ENCODE measurements at regions not wholly inside any gene's neighbourhood (a gene's known extent, or its start where the extent isn't known, plus 50 kb on each side); places are given as distances from the start of the nearest gene placed in this dataset.
"Not testable (repeated sequence)": the region's sequence is repeated elsewhere in the genome, so short reads cannot be mapped to it uniquely, and the experiment has no call there.

DNA sequence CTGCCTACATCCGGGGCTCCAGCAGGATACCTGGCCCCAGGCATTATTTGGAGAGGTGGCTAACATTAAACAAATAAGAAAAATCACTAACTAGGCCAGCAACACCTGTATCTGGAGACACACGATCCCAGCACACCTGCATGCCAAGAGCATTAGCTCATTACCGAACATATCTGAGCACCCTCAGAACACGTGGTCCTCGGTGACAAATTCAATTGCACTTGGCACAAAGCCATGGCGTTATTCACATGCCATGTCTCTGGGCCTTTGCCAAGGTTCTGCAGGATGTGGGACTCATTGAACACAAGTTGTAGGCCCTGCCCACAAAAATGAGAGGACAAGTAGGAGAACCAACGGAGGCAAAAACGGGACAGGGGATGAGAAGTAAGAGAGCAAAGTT, 552.3 kb downstream of the TOX3 start:
- H3K27ac Mint-ChIP-seq: no peak overlapping the region
- intact Hi-C loops (cut with micrococcal nuclease): no loop called here

DNA sequence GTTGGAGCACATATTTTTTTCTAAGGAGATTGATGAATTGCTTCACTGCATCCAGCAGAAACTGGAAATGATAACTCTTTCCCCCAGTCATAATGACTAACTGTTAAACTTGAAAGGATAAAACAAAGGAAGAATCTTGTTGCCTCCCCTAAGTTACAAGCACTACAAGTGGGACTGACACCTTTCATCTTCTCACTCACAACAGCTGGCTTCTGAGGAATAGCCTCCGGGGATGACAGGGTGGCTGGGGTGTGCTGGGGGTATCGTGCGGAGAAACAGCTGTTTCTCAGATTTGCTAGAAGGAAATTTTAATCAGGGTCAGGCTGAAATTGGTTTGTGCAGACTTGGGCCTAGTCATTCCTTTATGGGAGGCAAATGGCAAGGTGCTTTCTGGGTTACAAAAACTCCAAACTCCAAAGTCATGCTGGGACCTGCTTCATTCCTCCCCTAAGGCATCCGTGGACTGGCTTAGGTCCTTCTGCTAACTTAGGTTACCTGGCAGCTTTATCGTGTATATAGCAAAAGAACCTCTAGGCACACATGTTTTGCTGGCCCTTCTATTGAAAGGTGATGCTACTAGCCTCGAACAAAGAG, 557.2 kb downstream of the TOX3 start:
- no peaks in the 10 kb centered on the region for H3K27me3 Mint-ChIP-seq
- intact Hi-C loops (cut with micrococcal nuclease): loop anchor here (10.0 kb wide), 1 partner anchor 175 kb away; no protein-coding TSS in a partner anchor
- no peaks in the 10 kb centered on the region for H3K4me1 Mint-ChIP-seq (ENCODE audit: low read depth)
- no peaks in the 10 kb centered on the region for H3K9me3 Mint-ChIP-seq
- H3K27ac Mint-ChIP-seq: no peak overlapping the region
- H3K36me3 Mint-ChIP-seq (ENCODE audit: low read depth): no peaks in the 10 kb centered on the region
- H3K4me3 Mint-ChIP-seq: no peak overlapping the region

More for the DNA sequence above, 552.3 kb downstream of the TOX3 start:
- H3K4me3 Mint-ChIP-seq: no peak overlapping the region
- H3K36me3 Mint-ChIP-seq (ENCODE audit: low read depth): no peaks in the 10 kb centered on the region
- no peaks in the 10 kb centered on the region for H3K4me1 Mint-ChIP-seq (ENCODE audit: low read depth)
- no peaks in the 10 kb centered on the region for H3K27me3 Mint-ChIP-seq
- H3K9me3 Mint-ChIP-seq: no peaks in the 10 kb centered on the region

- Mint-ChIP-seq H3K27ac (no peak overlapping the region), H3K4me3 (no peak overlapping the region), H3K9me3 (no peaks in the 10 kb centered on the region), H3K4me1 (ENCODE audit: low read depth) (no peaks in the 10 kb centered on the region), H3K36me3 (ENCODE audit: low read depth) (no peaks in the 10 kb centered on the region), H3K27me3 (no peaks in the 10 kb centered on the region)
- intact Hi-C loops (cut with micrococcal nuclease): loop anchor here (10.0 kb wide), 1 partner anchor 174 kb away; no protein-coding TSS in a partner anchor
These were observed 558.0 kb downstream of the TOX3 start for GRCh38 chr16:51988977-51989376.

DNA sequence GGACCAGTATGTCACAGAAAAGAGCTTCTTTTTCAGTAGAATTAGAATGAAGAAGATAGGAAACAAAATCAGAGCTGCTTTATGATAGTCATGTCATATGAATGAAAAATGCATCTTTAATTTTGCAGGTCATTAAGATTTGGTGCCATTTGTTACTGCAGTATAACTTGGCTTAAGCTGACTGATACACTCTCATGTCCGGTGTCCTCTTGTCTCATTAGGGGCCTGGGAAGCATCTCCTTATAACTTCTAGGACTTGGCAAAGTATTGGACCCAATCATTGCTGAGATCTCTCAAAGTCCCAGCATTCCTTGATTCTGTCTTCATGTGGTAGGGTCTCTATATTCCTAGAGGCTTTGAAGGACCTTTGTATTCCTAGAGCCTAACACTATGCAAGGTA, 559.4 kb downstream of the TOX3 start:
- H3K36me3 Mint-ChIP-seq (ENCODE audit: low read depth): no peaks in the 10 kb centered on the region
- intact Hi-C loops (cut with micrococcal nuclease): loop anchor here (10.0 kb wide), 1 partner anchor 173 kb away; no protein-coding TSS in a partner anchor
- no peaks in the 10 kb centered on the region for H3K27me3 Mint-ChIP-seq
- H3K4me1 Mint-ChIP-seq (ENCODE audit: low read depth): no peaks in the 10 kb centered on the region
- no peak overlapping the region for H3K4me3 Mint-ChIP-seq
- no peaks in the 10 kb centered on the region for H3K9me3 Mint-ChIP-seq
- H3K27ac Mint-ChIP-seq: no peak overlapping the region

DNA sequence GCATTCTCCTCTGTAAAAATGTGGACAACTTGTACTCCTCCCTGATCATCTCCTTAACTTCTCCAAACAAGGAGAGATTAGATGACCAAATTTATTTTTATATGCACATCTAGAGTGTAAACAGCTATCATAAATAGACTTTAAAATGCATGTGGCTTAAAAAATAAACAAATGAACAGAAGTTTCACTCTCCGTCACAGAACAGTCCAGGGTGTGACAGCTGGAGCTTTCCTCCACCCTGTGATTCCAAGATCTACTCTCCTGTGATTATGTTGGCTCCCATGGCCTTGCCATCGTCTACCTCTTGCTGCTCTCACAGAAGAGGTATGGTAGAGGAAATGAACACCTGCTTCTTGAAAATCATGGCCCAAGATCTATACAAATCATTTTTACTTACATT, 560.2 kb downstream of the TOX3 start:
- Mint-ChIP-seq H3K9me3 (no peaks in the 10 kb centered on the region), H3K36me3 (ENCODE audit: low read depth) (no peaks in the 10 kb centered on the region), H3K4me1 (ENCODE audit: low read depth) (no peaks in the 10 kb centered on the region), H3K4me3 (no peak overlapping the region), H3K27me3 (no peaks in the 10 kb centered on the region), H3K27ac (no peak overlapping the region)
- intact Hi-C loops (cut with micrococcal nuclease): loop anchor here (10.0 kb wide), 1 partner anchor 172 kb away; no protein-coding TSS in a partner anchor

DNA sequence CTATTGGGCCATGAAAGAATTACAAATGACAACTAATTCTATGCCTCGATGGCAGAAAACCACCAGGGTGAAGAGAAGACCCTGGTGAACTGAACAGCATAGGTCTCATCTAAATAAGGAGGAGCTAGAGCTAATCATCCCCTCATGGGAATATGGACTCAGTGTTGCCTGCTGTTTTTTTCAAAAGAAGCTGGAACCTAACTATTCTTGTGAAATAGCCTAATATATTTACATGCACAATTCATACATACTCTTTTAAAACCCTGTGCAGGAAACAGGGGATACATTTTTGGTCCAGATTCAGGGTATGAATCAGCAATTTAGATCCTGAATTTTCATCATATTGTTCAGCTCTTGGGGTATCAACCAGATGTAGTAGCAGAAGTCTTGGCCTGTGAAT, 560.6 kb downstream of the TOX3 start:
- H3K9me3 Mint-ChIP-seq: no peaks in the 10 kb centered on the region
- H3K27ac Mint-ChIP-seq: no peak overlapping the region
- no peak overlapping the region for H3K4me3 Mint-ChIP-seq
- no peaks in the 10 kb centered on the region for H3K27me3 Mint-ChIP-seq
- intact Hi-C loops (cut with micrococcal nuclease): loop anchor here (10.0 kb wide), 1 partner anchor 172 kb away; no protein-coding TSS in a partner anchor
- H3K36me3 Mint-ChIP-seq (ENCODE audit: low read depth): no peaks in the 10 kb centered on the region
- no peaks in the 10 kb centered on the region for H3K4me1 Mint-ChIP-seq (ENCODE audit: low read depth)

DNA sequence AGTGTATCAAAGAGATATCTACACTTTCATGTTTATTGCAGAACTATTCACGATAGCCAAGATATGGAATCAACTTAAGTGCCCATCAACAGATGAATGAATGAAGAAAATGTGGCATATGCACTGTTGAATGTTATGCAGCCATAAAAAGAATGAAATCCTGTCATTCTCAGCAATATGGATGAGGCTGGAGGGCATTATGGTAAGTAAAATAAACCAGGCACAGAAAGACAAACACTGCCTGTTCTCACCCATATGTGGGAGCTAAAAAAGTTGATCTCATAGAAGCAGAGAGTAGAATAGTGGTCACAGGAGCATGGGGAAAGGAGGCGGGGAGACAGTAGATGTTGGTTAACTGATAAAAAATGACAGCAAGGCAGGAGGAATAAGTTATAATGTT, 561.8 kb downstream of the TOX3 start:
- no peaks in the 10 kb centered on the region for H3K27me3 Mint-ChIP-seq
- no peak overlapping the region for H3K4me3 Mint-ChIP-seq
- no peaks in the 10 kb centered on the region for H3K9me3 Mint-ChIP-seq
- intact Hi-C loops (cut with micrococcal nuclease): loop anchor here (10.0 kb wide), 1 partner anchor 170 kb away; no protein-coding TSS in a partner anchor
- no peaks in the 10 kb centered on the region for H3K36me3 Mint-ChIP-seq (ENCODE audit: low read depth)
- H3K27ac Mint-ChIP-seq: no peak overlapping the region
- H3K4me1 Mint-ChIP-seq (ENCODE audit: low read depth): no peaks in the 10 kb centered on the region

DNA sequence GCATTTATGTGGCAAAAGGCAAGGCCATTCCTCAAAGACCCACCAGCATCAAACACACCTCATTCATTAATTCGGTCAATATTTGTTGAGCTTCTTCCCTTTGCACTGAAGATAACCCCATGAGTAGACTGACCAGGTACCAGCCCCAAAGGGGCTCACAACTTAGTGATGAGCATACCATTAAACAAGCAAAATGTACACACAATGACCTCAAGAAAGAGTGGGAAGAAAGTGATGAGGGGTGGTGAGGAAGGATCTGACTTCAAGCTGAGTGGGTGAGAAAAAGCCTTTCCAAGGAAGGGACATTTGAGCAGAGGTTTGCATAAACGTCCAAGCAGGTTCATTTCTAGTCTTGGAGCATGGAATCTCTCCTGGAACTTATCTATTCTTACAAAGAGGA, 562.5 kb downstream of the TOX3 start:
- Mint-ChIP-seq H3K4me3 (no peak overlapping the region), H3K27ac (no peak overlapping the region), H3K27me3 (no peaks in the 10 kb centered on the region), H3K4me1 (ENCODE audit: low read depth) (no peaks in the 10 kb centered on the region), H3K9me3 (no peaks in the 10 kb centered on the region), H3K36me3 (ENCODE audit: low read depth) (no peaks in the 10 kb centered on the region)
- intact Hi-C loops (cut with micrococcal nuclease): loop anchor here (10.0 kb wide), 1 partner anchor 170 kb away; no protein-coding TSS in a partner anchor

DNA sequence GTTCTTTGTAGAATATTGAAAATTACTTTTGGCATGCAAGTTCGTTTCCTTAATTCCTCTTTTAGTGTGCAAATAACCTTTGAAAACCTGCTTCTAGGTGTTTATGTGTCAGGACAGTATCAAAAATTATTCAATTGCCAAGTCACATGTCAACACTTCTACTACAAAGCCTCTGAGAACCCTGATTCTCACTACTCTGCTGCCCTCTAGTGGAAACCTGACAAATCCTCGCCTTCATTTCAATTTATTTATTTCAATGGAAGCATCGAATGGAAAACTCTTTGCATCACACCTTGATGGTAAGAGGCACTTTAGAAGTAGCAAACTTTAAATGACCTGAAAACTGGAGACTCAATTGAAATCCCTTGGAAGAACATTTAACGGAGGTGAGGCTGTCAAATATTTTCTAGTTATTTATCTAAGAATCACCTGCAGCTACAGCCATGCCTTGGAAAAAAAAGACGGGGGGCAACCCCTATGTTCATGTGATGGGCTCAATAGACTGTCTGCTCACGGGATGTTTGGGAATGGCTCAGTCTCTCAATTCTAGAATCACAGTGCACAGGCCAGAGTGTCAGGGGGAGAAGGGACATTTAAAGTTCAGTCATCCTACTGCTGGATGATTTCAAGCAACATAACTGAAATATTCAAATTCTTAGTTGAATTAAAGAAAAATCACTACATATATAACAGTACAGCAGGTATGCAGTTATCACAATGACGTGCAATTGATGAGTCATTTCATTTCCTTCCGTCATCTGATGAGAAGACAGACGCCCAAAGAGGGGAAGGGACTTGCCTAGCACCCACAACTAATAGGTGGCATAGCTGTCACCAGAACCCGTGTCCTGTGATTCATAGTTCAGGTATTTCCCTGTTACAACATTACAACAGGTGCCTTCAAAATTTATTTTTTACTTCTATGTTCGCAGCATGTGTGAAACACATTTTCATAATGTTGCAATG, 563.9 kb downstream of the TOX3 start:
- Mint-ChIP-seq H3K4me1 (ENCODE audit: low read depth) (no peaks in the 10 kb centered on the region), H3K27me3 (no peaks in the 10 kb centered on the region), H3K9me3 (no peaks in the 10 kb centered on the region), H3K4me3 (no peak overlapping the region), H3K27ac (no peak overlapping the region), H3K36me3 (ENCODE audit: low read depth) (no peaks in the 10 kb centered on the region)
- intact Hi-C loops (cut with micrococcal nuclease): loop anchor here (10.0 kb wide), 1 partner anchor 168 kb away; no protein-coding TSS in a partner anchor

- intact Hi-C loops (cut with micrococcal nuclease): loop anchor here (10.0 kb wide), 1 partner anchor 167 kb away; no protein-coding TSS in a partner anchor
- Mint-ChIP-seq H3K27ac (no peak overlapping the region), H3K9me3 (no peaks in the 10 kb centered on the region), H3K4me3 (no peak overlapping the region), H3K27me3 (no peaks in the 10 kb centered on the region), H3K36me3 (ENCODE audit: low read depth) (no peaks in the 10 kb centered on the region), H3K4me1 (ENCODE audit: low read depth) (no peaks in the 10 kb centered on the region)
These were observed 565.2 kb downstream of the TOX3 start for GRCh38 chr16:51981725-51982124.

- H3K27ac Mint-ChIP-seq; H3K4me1 Mint-ChIP-seq (ENCODE audit: low read depth); H3K36me3 Mint-ChIP-seq (ENCODE audit: low read depth); H3K4me3 Mint-ChIP-seq; intact Hi-C loops (cut with micrococcal nuclease); H3K27me3 Mint-ChIP-seq; H3K9me3 Mint-ChIP-seq: not testable (repeated sequence)
These were observed 569.4 kb downstream of the TOX3 start for GRCh38 chr16:51977506-51977905.

DNA sequence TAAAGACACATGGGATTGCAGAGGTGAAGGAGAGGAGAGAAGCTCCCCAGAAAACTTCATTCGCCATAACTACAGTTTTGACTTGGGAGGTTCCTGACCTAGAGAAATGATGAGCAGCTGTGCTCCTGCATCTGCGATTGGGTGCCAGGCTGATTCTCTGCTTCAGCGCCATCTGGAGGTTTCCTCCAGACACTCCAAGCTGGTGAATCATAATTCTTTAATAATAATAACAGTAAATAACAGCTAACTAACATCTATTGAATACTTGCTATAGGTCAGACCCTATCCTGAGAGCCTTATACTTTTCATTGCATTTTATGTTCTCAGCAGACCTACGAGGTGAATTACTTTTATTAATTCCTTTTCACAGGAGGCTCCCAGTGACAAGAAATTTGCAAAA, 575.8 kb downstream of the TOX3 start:
- Mint-ChIP-seq H3K4me1 (ENCODE audit: low read depth) (no peaks in the 10 kb centered on the region), H3K36me3 (ENCODE audit: low read depth) (no peaks in the 10 kb centered on the region), H3K4me3 (no peak overlapping the region), H3K27me3 (no peaks in the 10 kb centered on the region), H3K9me3 (no peaks in the 10 kb centered on the region), H3K27ac (no peak overlapping the region)
- intact Hi-C loops (cut with micrococcal nuclease): no loop called here

DNA sequence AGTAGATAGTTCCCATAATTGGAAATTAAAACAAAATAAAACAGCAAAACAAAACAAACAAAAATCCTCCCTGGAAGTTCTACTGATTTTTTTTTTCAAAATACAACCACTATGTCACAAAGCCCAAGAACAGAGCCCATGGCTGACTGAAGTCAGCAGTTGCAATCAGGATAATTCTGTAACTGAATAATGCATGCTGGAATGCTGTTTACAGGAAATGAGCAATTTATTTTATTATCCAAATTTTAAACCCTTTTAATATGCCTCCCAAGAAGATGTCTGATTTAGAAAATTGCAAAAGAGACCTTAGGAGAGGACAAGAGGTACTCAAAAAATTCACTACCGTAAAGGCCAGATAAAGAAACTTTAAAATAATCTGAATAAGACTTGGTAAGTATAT, 578.2 kb downstream of the TOX3 start:
- Mint-ChIP-seq H3K27ac (no peak overlapping the region), H3K4me1 (ENCODE audit: low read depth) (no peaks in the 10 kb centered on the region), H3K27me3 (no peaks in the 10 kb centered on the region), H3K36me3 (ENCODE audit: low read depth) (no peaks in the 10 kb centered on the region), H3K4me3 (no peak overlapping the region), H3K9me3 (no peaks in the 10 kb centered on the region)
- intact Hi-C loops (cut with micrococcal nuclease): no loop called here

GRCh38 chr16:51967646-51968045, 579.3 kb downstream of the TOX3 start:
- intact Hi-C loops (cut with micrococcal nuclease): no loop called here
- Mint-ChIP-seq H3K36me3 (ENCODE audit: low read depth) (no peaks in the 10 kb centered on the region), H3K4me3 (no peak overlapping the region), H3K27me3 (no peaks in the 10 kb centered on the region), H3K27ac (no peak overlapping the region), H3K9me3 (no peaks in the 10 kb centered on the region), H3K4me1 (ENCODE audit: low read depth) (no peaks in the 10 kb centered on the region)
